BLaER1 (cell line): ENCODE measurements at regions not wholly inside any gene's neighbourhood (a gene's known extent, or its start where the extent isn't known, plus 50 kb on each side); places are given as distances from the start of the nearest gene placed in this dataset.

ENCODE experiments used
- H3K27ac ChIP-seq: shearing (Covaris generic); formaldehyde crosslinking; 2 replicates; pipeline ENCODE4 v1.8.1; 2022
- H3K27me3 ChIP-seq: shearing (Covaris generic); formaldehyde crosslinking; 2 replicates; pipeline ENCODE4 v1.8.1; 2022
- H3K36me3 ChIP-seq: shearing (Covaris generic); formaldehyde crosslinking; 2 replicates; pipeline ENCODE4 v1.8.1; 2022
- H3K4me1 ChIP-seq: shearing (Covaris generic); formaldehyde crosslinking; 2 replicates; pipeline ENCODE4 v1.8.1; 2022
- H3K4me2 ChIP-seq: shearing (Covaris generic); formaldehyde crosslinking; 2 replicates; pipeline ENCODE4 v1.8.1; 2022
- H3K4me3 ChIP-seq: shearing (Covaris generic); formaldehyde crosslinking; 2 replicates; pipeline ENCODE4 v1.8.1; 2022
- H3K9ac ChIP-seq: shearing (Covaris generic); formaldehyde crosslinking; 2 replicates; pipeline ENCODE4 v1.8.1; 2022
- H3K9me3 ChIP-seq: shearing (Covaris generic); formaldehyde crosslinking; 2 replicates; pipeline ENCODE4 v1.8.1; 2022
- H4K20me1 ChIP-seq: shearing (Covaris generic); formaldehyde crosslinking; 2 replicates; pipeline ENCODE4 v1.8.1; 2022
- Cebpa-rat ChIP-seq: shearing (Covaris generic); IDR thresholded peaks from 2 replicates; pipeline ENCODE4 v1.8.1; 2022

GRCh38 chr1:105894006-105894405 lies 1162.5 kb upstream of the PRMT6 start:
- Histone ChIP-seq H3K36me3 (no peaks in the 10 kb centered on the region), H3K9ac (no peak overlapping the region), H3K27me3 (no peaks in the 10 kb centered on the region), H4K20me1 (no peaks in the 10 kb centered on the region), H3K27ac (no peak overlapping the region), H3K4me1 (no peaks in the 10 kb centered on the region), H3K4me3 (no peak overlapping the region), H3K4me2 (no peak overlapping the region), H3K9me3 (no peaks in the 10 kb centered on the region)
- TF ChIP-seq Cebpa-rat: no peak

- TF ChIP-seq Cebpa-rat: no peak
- no peaks in the 10 kb centered on the region for H3K27me3 ChIP-seq
- H3K4me1 ChIP-seq: no peaks in the 10 kb centered on the region
- no peaks in the 10 kb centered on the region for H3K36me3 ChIP-seq
- H3K9me3 ChIP-seq: no peaks in the 10 kb centered on the region
- H3K4me3 ChIP-seq: no peak overlapping the region
- no peak overlapping the region for H3K27ac ChIP-seq
- H3K4me2 ChIP-seq: no peak overlapping the region
- no peak overlapping the region for H3K9ac ChIP-seq
- no peaks in the 10 kb centered on the region for H4K20me1 ChIP-seq
These were observed 1146.7 kb upstream of the PRMT6 start for GRCh38 chr1:105909811-105910210.

GRCh38 chr1:105914403-105914802 lies 1142.1 kb upstream of the PRMT6 start:
- H4K20me1 ChIP-seq: no peaks in the 10 kb centered on the region
- no peak overlapping the region for H3K9ac ChIP-seq
- no peaks in the 10 kb centered on the region for H3K9me3 ChIP-seq
- no peak overlapping the region for H3K4me2 ChIP-seq
- TF ChIP-seq Cebpa-rat: no peak
- H3K36me3 ChIP-seq: no peaks in the 10 kb centered on the region
- H3K4me1 ChIP-seq: no peaks in the 10 kb centered on the region
- no peak overlapping the region for H3K27ac ChIP-seq
- H3K27me3 ChIP-seq: no peaks in the 10 kb centered on the region
- H3K4me3 ChIP-seq: no peak overlapping the region

- H3K4me1 ChIP-seq: no peaks in the 10 kb centered on the region
- H3K4me2 ChIP-seq: no peak overlapping the region
- H4K20me1 ChIP-seq: no peaks in the 10 kb centered on the region
- no peaks in the 10 kb centered on the region for H3K27me3 ChIP-seq
- H3K4me3 ChIP-seq: no peak overlapping the region
- no peak overlapping the region for H3K27ac ChIP-seq
- H3K9me3 ChIP-seq: no peaks in the 10 kb centered on the region
- no peak for TF ChIP-seq Cebpa-rat
- H3K36me3 ChIP-seq: no peaks in the 10 kb centered on the region
- no peak overlapping the region for H3K9ac ChIP-seq
These were observed 1121.7 kb upstream of the PRMT6 start for GRCh38 chr1:105934806-105935205.

- no peaks in the 10 kb centered on the region for H3K36me3 ChIP-seq
- no peaks in the 10 kb centered on the region for H3K27me3 ChIP-seq
- H3K27ac ChIP-seq: no peak overlapping the region
- H3K4me3 ChIP-seq: no peak overlapping the region
- H3K9ac ChIP-seq: no peak overlapping the region
- TF ChIP-seq Cebpa-rat: no peak
- no peaks in the 10 kb centered on the region for H3K9me3 ChIP-seq
- no peaks in the 10 kb centered on the region for H3K4me1 ChIP-seq
- no peak overlapping the region for H3K4me2 ChIP-seq
- H4K20me1 ChIP-seq: no peaks in the 10 kb centered on the region
These were observed 1091.6 kb upstream of the PRMT6 start for GRCh38 chr1:105964879-105965278.

- Histone ChIP-seq H3K4me2 (no peak overlapping the region), H3K36me3 (no peaks in the 10 kb centered on the region), H3K27ac (no peak overlapping the region), H3K4me1 (peaks cover under 1% of the 10 kb centered on the region; the same call in 1 of the 2 replicates), H3K4me3 (no peak overlapping the region), H4K20me1 (no peaks in the 10 kb centered on the region), H3K9me3 (no peaks in the 10 kb centered on the region), H3K27me3 (no peaks in the 10 kb centered on the region), H3K9ac (no peak overlapping the region)
- TF ChIP-seq Cebpa-rat: no peak
These were observed 1059.0 kb upstream of the PRMT6 start for GRCh38 chr1:105997516-105997915.

GRCh38 chr1:106022312-106022902 lies 1034.1 kb upstream of the PRMT6 start:
- H3K36me3 ChIP-seq: no peaks in the 10 kb centered on the region
- no peak for TF ChIP-seq Cebpa-rat
- no peak overlapping the region for H3K27ac ChIP-seq
- no peak overlapping the region for H3K4me2 ChIP-seq
- no peak overlapping the region for H3K9ac ChIP-seq
- no peak overlapping the region for H3K4me3 ChIP-seq
- H3K27me3 ChIP-seq: no peaks in the 10 kb centered on the region
- H3K9me3 ChIP-seq: no peaks in the 10 kb centered on the region
- no peaks in the 10 kb centered on the region for H3K4me1 ChIP-seq
- H4K20me1 ChIP-seq: no peaks in the 10 kb centered on the region

GRCh38 chr1:106027871-106028270 lies 1028.6 kb upstream of the PRMT6 start:
- TF ChIP-seq Cebpa-rat: no peak
- H4K20me1 ChIP-seq: no peaks in the 10 kb centered on the region
- H3K36me3 ChIP-seq: no peaks in the 10 kb centered on the region
- H3K9ac ChIP-seq: no peak overlapping the region
- no peak overlapping the region for H3K4me3 ChIP-seq
- no peaks in the 10 kb centered on the region for H3K4me1 ChIP-seq
- no peak overlapping the region for H3K4me2 ChIP-seq
- H3K9me3 ChIP-seq: no peaks in the 10 kb centered on the region
- no peaks in the 10 kb centered on the region for H3K27me3 ChIP-seq
- no peak overlapping the region for H3K27ac ChIP-seq

- Histone ChIP-seq H3K9me3 (no peaks in the 10 kb centered on the region), H3K4me3 (no peak overlapping the region), H3K27ac (no peak overlapping the region), H3K4me2 (no peak overlapping the region), H4K20me1 (no peaks in the 10 kb centered on the region), H3K36me3 (no peaks in the 10 kb centered on the region), H3K4me1 (no peaks in the 10 kb centered on the region), H3K9ac (no peak overlapping the region), H3K27me3 (no peaks in the 10 kb centered on the region)
- TF ChIP-seq Cebpa-rat: no peak
These were observed 1018.9 kb upstream of the PRMT6 start for GRCh38 chr1:106037526-106037925.

GRCh38 chr1:106038260-106038659 lies 1018.2 kb upstream of the PRMT6 start:
- H3K27ac ChIP-seq: no peak overlapping the region
- no peak overlapping the region for H3K4me3 ChIP-seq
- TF ChIP-seq Cebpa-rat: no peak
- no peaks in the 10 kb centered on the region for H3K27me3 ChIP-seq
- H3K9ac ChIP-seq: no peak overlapping the region
- H4K20me1 ChIP-seq: no peaks in the 10 kb centered on the region
- H3K4me2 ChIP-seq: no peak overlapping the region
- no peaks in the 10 kb centered on the region for H3K36me3 ChIP-seq
- H3K9me3 ChIP-seq: no peaks in the 10 kb centered on the region
- H3K4me1 ChIP-seq: no peaks in the 10 kb centered on the region

GRCh38 chr1:106043971-106044370 lies 1012.5 kb upstream of the PRMT6 start:
- TF ChIP-seq Cebpa-rat: no peak
- no peak overlapping the region for H3K27ac ChIP-seq
- H3K9me3 ChIP-seq: no peaks in the 10 kb centered on the region
- no peaks in the 10 kb centered on the region for H3K36me3 ChIP-seq
- no peaks in the 10 kb centered on the region for H4K20me1 ChIP-seq
- no peaks in the 10 kb centered on the region for H3K27me3 ChIP-seq
- no peak overlapping the region for H3K9ac ChIP-seq
- no peaks in the 10 kb centered on the region for H3K4me1 ChIP-seq
- no peak overlapping the region for H3K4me3 ChIP-seq
- no peak overlapping the region for H3K4me2 ChIP-seq
